Bronchial epithelial cell (primary cell): ENCODE measurements at regions not wholly inside any gene's neighbourhood (a gene's known extent, or its start where the extent isn't known, plus 50 kb on each side); places are given as distances from the start of the nearest gene placed in this dataset.
"Not testable (repeated sequence)": the region's sequence is repeated elsewhere in the genome, so short reads cannot be mapped to it uniquely, and the experiment has no call there.

ENCODE experiments used
- DNase-seq: peaks from one replicate; pipeline ENCODE4 v3.0.0-alpha.2; 2010; ENCODE audit warnings: low read depth
- FAIRE-seq: peaks from 2 replicates; lab custom pipeline; 2011; peaks lifted over from hg19 to GRCh38; lab: Jason Lieb, UNC
- H3K27me3 ChIP-seq: 2 replicates; pipeline ENCODE4 v1.5.1; 2011; ENCODE audit warnings: low read length; ENCODE audit not compliant: control insufficient read depth, insufficient read depth
- H3K36me3 ChIP-seq: 2 replicates; pipeline ENCODE4 v1.5.1; 2011; ENCODE audit warnings: low read length; ENCODE audit not compliant: control insufficient read depth, insufficient read depth
- H3K4me3 ChIP-seq: 2 replicates; pipeline ENCODE4 v1.5.1; 2011; ENCODE audit warnings: mild to moderate bottlenecking, low read depth, low read length, control low read depth
- CTCF ChIP-seq: IDR thresholded peaks from 2 replicates; pipeline ENCODE4 v1.5.1; 2011; ENCODE audit warnings: mild to moderate bottlenecking, moderate library complexity, low read length, control low read depth, inconsistent platforms; ENCODE audit not compliant: insufficient read depth, severe bottlenecking

- DNase-seq (no peak), FAIRE-seq (no peak)
- Histone ChIP-seq H3K36me3 (no peaks in the 10 kb centered on the region), H3K27me3 (no peaks in the 10 kb centered on the region), H3K4me3 (no peak overlapping the region)
- no peak for TF ChIP-seq CTCF
These were observed 131.6 kb upstream of the NPY start for GRCh38 chr7:24152356-24152755.

GRCh38 chr7:24152877-24153472 is 131.0 kb upstream of the NPY start:
- no peak for TF ChIP-seq CTCF
- H3K4me3 ChIP-seq: no peak overlapping the region
- H3K36me3 ChIP-seq: no peaks in the 10 kb centered on the region
- FAIRE-seq (no peak), DNase-seq (no peak)
- no peaks in the 10 kb centered on the region for H3K27me3 ChIP-seq

DNA sequence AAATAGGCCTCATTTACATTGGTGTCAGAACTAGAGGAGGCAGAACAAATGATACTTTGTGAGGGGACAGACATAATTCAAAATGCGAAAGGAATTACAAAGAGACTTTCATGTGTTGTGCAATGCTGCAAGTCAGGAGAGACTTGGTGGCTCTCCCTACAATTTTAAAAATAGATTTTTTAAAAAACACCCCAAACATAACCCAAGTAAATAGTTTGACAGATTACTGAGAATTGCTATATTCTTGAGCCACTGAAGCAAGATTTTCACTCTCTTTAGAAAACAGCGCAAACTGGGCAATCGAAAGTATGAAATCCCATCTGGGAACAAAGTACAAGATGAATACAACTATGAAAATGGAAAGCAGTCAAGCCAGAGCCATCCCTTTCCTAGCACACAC is 126.3 kb upstream of the NPY start:
- no peaks in the 10 kb centered on the region for H3K36me3 ChIP-seq
- no peak overlapping the region for H3K4me3 ChIP-seq
- no peaks in the 10 kb centered on the region for H3K27me3 ChIP-seq
- FAIRE-seq: no peak
- DNase-seq: no peak
- TF ChIP-seq CTCF: no peak

- no peak for TF ChIP-seq CTCF
- FAIRE-seq: no peak
- Histone ChIP-seq H3K4me3 (no peak overlapping the region), H3K27me3 (no peaks in the 10 kb centered on the region), H3K36me3 (no peaks in the 10 kb centered on the region)
- no peak for DNase-seq
These were observed 125.0 kb upstream of the NPY start for GRCh38 chr7:24158975-24159374.

GRCh38 chr7:24164401-24164800 is 119.6 kb upstream of the NPY start:
- H3K27me3 ChIP-seq: no peaks in the 10 kb centered on the region
- DNase-seq (no peak), FAIRE-seq (no peak)
- no peak for TF ChIP-seq CTCF
- no peaks in the 10 kb centered on the region for H3K36me3 ChIP-seq
- no peak overlapping the region for H3K4me3 ChIP-seq

DNA sequence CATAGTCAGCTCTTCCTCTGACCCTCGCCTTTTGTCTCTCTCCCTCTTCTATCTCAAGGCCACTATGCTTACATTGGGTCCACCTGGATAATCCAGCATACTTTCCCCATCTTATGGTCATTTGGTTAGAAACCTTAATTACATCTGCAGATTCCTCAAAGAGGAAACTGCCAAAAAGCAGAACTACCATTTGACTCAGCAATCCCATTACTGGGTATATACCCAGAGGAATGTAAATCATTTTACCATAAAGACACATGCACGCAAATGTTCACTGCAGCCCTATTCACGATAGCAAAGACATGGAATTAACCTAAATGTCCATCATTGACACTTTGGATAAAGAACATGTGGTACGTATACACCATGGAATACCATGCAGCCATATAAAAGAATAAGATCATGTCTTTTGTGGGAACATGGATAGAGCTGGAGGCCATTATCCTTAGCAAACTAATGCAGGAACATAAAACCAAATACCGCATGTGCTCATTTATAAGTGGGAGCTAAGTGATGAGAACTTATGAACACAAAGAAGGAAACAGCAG is 114.8 kb upstream of the NPY start:
- DNase-seq (no peak), FAIRE-seq (no peak)
- no peak for TF ChIP-seq CTCF
- no peaks in the 10 kb centered on the region for H3K36me3 ChIP-seq
- H3K27me3 ChIP-seq: no peaks in the 10 kb centered on the region
- H3K4me3 ChIP-seq: no peak overlapping the region

DNA sequence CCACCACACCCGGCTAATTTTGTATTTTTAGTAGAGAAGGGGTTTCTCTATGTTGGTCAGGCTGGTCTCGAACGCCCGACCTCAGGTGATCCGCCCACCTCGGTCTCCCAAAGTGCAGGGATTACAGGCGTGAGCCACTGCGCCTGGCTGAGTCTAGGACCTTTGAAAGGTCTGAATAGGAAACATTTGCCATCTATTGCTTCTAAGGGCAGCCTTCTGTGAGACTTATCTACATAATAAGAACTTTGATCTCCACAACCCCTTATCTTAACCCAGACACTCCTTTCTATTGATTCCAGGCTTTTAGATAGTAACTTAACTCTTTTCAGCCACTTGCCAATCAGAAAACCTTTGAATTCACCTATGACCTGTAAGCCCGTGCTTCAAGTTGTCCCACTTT is 112.0 kb upstream of the NPY start:
- not testable (repeated sequence) for DNase-seq, FAIRE-seq

More for the DNA sequence above, 112.0 kb upstream of the NPY start:
- not testable (repeated sequence) for H3K36me3 ChIP-seq, H3K27me3 ChIP-seq, H3K4me3 ChIP-seq
